AG09319 (cell line): ENCODE measurements at regions not wholly inside any gene's neighbourhood (a gene's known extent, or its start where the extent isn't known, plus 50 kb on each side); places are given as distances from the start of the nearest gene placed in this dataset.
"Not testable (repeated sequence)": the region's sequence is repeated elsewhere in the genome, so short reads cannot be mapped to it uniquely, and the experiment has no call there.

Experiments used
- DNase-seq: peaks from one replicate; pipeline ENCODE4 v3.0.0-alpha.2; 2010; ENCODE audit warnings: low read depth; ENCODE audit errors: extremely low read depth
- CTCF ChIP-seq: IDR thresholded peaks from 2 replicates; pipeline ENCODE4 v1.5.1; 2011; ENCODE audit warnings: low read depth, mild to moderate bottlenecking, inconsistent platforms, low read length, moderate library complexity

GRCh38 chr12:111122458-111122878 is 202.1 kb upstream of the MYL2 start:
- DNase-seq: no peak
- TF ChIP-seq CTCF: no peak

GRCh38 chr12:111121840-111122239 is 201.5 kb upstream of the MYL2 start:
- TF ChIP-seq CTCF: no peak
- DNase-seq: no peak

GRCh38 chr12:111120578-111120977 is 200.2 kb upstream of the MYL2 start:
- TF ChIP-seq CTCF: no peak

GRCh38 chr12:111117017-111117416 is 196.6 kb upstream of the MYL2 start:
- TF ChIP-seq CTCF: no peak
- DNase-seq: no peak

More at GRCh38 chr12:111120578-111120977, 200.2 kb upstream of the MYL2 start:
- no peak for DNase-seq

- DNase-seq: not testable (repeated sequence)
Measured at GRCh38 chr12:111113313-111113712, 192.9 kb upstream of the MYL2 start.

GRCh38 chr12:111112311-111113098 is 192.1 kb upstream of the MYL2 start:
- DNase-seq: no peak

GRCh38 chr12:111111681-111112080 is 191.3 kb upstream of the MYL2 start:
- DNase-seq: no peak
- no peak for TF ChIP-seq CTCF

More at GRCh38 chr12:111112311-111113098, 192.1 kb upstream of the MYL2 start:
- TF ChIP-seq CTCF: no peak

- DNase-seq: no peak
- TF ChIP-seq CTCF: no peak
Measured at GRCh38 chr12:111110556-111110955, 190.2 kb upstream of the MYL2 start.
